HG02642 (cell line): ENCODE measurements at regions not wholly inside any gene's neighbourhood (a gene's known extent, or its start where the extent isn't known, plus 50 kb on each side); places are given as distances from the start of the nearest gene placed in this dataset.

Experiments used
- ATAC-seq: cut with Tn5 transposase; IDR thresholded peaks from one replicate; pipeline ENCODE4 v1.9.1; 2021; ENCODE audit warnings: mild to moderate bottlenecking; ENCODE audit not compliant: unreplicated experiment, poor library complexity

DNA sequence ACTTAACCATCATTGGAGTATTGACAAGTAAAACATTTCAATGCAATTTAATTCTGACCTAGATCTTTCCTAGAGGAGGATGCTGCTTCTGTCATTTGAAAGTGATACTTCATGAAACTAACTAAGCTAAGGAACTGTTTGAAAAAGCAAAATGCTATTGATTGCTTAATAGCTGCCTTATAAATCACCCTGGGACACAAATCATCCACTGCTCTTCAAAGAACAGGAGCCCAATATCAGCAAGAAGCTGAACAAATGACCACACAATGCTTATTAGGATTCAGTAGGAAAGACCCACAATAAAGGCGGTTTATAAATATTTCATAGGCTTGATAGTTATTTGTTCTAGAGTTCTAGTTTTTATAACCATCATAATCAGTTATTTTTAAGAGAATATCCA lies 216.3 kb downstream of the TEX36 start:
- ATAC-seq = no peak

- ATAC-seq = no peak
Observed at GRCh38 chr10:125462845-125463244, 220.1 kb downstream of the TEX36 start.

DNA sequence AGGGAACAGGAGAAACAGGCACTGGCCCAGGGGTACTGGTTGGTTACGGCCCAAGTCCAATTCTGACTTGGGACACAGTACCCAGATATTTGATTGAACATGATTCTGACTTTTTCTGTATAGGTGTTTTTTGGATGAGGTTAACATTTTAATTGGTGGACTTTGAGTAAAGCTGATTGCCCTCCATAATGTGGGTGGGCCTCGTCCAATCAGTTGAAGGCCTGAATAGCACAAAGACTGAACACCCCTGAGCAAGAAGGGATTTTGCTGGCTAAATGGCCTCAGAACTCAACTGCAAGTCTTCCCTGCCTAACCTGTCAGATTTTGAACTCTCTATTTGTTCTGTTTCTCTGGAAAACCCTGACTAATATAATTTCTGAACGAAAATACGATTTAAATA lies 222.6 kb downstream of the TEX36 start:
- no peak for ATAC-seq

DNA sequence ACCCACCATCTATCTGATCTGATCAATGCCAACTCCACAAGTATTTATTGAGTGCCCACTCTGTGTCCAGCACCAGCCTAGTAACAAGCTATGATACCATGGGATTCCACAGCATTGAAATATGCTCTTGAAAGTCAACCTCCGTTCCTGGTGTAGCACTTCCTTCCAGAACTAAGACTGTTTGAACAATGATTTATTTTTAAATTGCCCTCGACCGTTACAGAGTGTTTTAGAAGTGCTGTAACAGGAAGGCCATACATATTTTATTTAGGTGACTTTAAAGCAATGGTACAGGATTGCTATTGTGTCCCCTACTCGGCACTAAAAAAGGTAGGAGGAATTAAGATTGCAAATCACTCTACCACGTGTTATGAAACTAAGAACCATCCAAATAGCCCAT lies 225.6 kb downstream of the TEX36 start:
- ATAC-seq = no peak

DNA sequence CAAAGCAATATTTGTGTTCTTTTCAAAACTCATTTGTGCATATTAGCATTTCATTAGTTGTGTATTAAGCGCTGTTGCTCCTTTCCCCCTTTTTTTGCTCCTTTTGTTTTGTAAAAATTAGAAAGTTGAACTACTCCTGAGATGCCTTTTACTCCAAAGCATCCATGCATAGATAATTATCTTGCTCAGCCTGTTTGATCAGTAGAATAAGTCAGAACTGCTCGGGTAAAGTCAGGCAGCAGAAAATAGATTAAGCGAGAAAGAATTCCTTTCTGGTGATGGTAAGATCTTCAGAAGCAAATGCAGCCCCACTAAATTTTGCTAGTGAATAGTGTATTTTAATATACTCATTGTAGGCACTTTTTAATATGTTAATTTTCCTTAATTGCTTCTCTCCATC lies 227.1 kb downstream of the TEX36 start:
- ATAC-seq = no peak

GRCh38 chr10:125455431-125455830 lies 227.5 kb downstream of the TEX36 start:
- no peak for ATAC-seq

DNA sequence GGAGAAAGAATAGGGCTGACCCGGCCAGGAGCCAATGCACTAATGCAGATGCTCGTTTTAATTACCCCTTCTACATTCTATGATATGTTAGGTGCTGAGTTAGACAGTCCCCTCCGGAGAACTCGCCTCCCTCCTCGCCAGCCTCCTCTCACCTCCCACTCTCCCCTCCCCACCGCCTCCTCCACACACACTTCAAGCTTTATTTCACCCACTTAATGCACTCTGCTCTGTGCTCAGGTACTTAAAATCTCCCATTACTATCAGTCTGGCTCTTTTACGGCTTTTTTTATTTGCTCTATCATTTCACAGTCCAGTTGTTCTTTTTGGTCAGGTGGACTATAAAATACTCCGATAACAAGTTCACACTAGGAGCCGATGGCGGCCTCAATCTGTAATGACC lies 231.6 kb downstream of the TEX36 start:
- no peak for ATAC-seq

DNA sequence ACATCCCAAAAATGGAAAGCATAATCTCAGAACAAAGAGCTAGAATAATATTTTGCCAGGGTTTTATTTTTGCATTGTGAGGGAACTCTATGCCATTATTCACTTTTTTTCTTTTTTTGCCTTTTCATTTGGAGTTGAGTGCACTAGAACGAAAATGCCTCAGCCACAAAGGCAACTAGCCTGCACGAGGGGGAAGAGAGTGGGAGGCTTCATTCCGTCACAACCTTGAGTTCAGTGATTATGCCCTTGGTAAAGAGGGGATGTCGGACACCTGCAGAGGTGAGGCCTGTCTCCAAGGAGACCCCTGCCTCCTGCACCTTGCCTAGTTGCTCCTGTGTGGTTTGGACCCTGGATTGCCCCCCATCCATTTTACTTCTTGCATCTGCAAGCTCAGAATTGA lies 232.7 kb downstream of the TEX36 start:
- ATAC-seq = no peak

GRCh38 chr10:125449571-125449970 lies 233.4 kb downstream of the TEX36 start:
- no peak for ATAC-seq

DNA sequence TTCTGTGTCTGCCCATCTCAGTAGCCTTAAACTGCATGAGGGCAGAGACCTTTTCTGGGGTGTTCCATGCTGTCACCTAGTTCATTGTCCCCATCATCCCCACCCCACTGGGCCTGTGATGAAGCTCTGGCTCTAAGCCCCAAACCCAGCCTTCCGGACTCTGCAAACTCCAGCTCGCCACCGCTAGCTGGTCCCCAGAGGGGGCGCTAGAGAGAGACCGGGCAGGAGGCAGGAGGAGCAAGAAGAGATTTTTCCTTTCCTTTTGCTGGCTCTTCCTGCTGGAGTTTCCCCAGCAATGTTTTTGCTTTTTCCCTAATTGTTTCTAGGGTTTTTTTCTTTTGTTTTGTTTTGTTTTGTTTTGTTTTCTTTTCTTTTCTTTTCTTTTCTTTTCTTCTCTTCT lies 234.4 kb downstream of the TEX36 start:
- ATAC-seq = no peak

DNA sequence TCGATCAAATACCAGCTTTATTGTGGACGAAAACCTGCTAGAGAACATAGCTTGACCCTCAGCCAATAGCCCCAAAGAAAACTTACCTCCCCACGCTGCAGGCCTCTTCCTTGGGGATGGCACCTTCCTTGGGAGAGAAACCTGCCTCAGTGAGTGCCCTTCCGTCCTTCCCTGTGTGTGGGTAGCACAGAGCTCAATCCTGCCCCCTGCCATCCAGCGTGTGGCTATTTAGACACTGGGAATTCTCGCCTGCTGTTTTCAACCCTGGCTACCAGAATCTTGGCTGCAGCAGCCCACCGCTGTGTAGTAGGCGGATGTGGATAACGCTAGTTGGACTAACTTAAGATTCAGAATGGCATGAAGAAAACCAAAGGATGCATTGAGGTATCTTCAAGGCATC lies 238.2 kb downstream of the TEX36 start:
- ATAC-seq = no peak

GRCh38 chr10:125442856-125443540 lies 240.0 kb downstream of the TEX36 start:
- no peak for ATAC-seq

- ATAC-seq = no peak
Observed at GRCh38 chr10:125441151-125441550, 241.8 kb downstream of the TEX36 start.

GRCh38 chr10:125431149-125431548 lies 251.8 kb downstream of the TEX36 start:
- ATAC-seq = no peak

- no peak for ATAC-seq
Observed at GRCh38 chr10:125428054-125428453, 254.9 kb downstream of the TEX36 start.

DNA sequence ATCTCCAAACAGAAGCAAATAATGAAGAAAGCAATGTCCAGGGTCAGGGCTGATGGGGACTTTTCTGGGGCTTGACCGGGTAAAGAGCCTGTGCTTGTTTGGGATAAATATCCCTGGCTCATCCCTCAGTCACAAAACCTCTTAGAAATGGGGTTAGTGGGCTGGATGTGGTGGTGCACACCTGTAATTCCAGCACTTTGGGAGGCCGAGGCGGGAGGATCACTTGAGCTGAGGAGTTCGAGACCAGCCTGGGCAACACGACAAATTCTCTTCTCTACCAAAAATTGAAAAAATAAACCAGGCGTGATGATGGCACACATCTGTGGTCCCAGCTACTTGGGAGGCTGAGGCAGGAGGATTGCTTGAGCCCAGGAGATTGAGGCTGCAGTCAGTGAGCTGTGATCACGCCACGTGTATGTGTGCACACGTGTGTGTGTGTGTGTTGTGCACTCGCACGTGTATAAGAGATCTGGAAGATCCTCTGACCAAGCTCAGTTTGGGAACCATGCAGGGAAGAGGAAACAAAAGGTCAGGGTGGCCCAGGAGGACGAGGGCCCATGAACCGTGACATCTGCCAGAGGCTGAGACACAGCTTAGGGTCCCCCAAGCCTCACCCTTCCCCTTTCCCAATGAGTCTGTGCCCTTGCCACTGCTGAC lies 258.6 kb downstream of the TEX36 start:
- ATAC-seq = no peak

GRCh38 chr10:125423569-125423968 lies 259.4 kb downstream of the TEX36 start:
- no peak for ATAC-seq

DNA sequence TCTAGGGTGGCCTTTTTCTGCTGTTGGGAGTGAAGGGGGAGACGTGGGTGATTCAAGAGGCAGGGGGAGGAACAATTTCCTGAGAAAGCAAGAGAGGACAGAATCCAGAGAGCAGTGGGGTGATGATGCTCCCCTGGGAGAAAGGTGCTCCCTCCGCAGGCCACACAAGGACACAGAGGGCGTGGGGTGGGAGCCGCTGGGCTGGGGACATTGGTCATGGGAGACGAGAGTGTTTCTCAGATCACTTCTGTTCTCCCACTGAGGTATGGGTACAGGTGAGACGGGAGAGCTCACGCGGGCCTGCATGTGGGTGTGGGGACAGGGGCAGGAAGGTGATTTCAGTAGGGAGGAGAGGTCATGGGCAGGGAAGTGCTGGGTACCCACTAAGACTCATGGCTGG lies 259.5 kb upstream of the CTBP2 start:
- no peak for ATAC-seq

DNA sequence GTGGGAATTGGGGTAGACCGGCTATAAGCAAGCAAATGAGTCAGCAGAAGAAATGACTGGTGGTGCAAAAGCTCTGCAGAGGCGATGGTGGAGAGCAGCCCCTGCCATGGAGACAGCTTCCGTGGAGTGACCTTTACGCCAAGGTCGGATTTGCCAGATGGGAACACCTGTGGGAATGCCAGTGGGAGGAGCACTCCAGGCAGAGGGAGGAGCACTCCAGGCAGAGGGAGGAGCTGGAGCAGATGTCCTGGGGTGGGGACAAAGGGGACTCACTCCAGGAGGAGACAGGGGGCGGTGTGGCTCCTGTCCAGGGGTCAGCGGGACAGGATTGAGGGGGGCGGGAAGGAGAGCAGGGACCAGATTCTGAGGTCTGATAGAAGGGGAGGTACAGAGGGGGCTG lies 258.8 kb upstream of the CTBP2 start:
- no peak for ATAC-seq

DNA sequence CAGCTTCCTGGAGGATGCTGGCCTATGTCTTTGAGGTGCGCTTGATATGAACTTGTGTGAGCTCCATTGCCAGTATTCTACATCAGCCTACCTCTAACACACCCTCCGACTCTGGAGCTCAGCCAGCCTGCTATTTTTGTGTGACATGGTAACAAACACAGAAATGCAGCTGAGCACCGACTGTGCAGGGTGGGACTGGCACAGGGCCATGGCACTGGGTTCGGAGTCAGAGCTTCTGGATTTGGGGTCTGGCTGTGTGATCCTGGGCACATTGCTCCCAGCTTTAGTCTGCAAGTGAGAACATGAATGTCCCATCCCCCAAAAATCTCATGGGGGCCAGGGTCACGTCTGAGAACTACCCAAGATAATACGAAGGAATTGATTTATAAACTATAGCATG lies 257.2 kb upstream of the CTBP2 start:
- no peak for ATAC-seq

DNA sequence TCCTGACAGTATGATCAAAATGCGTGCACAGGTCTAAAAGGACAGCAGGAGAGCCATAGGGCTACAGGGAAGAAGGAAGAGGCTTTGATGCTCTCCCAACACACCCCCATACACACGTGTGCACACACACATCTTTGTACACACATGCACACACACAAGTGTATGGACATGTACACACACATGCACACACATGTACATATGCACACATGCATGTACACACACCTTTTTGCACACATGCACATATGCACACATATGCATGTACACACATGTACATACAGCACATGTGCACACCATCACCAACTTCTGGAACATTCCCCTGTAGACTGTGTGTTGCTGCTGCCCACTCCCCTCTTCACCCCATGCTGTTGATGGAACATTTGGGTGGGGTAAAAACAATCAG lies 255.6 kb upstream of the CTBP2 start:
- ATAC-seq = no peak

DNA sequence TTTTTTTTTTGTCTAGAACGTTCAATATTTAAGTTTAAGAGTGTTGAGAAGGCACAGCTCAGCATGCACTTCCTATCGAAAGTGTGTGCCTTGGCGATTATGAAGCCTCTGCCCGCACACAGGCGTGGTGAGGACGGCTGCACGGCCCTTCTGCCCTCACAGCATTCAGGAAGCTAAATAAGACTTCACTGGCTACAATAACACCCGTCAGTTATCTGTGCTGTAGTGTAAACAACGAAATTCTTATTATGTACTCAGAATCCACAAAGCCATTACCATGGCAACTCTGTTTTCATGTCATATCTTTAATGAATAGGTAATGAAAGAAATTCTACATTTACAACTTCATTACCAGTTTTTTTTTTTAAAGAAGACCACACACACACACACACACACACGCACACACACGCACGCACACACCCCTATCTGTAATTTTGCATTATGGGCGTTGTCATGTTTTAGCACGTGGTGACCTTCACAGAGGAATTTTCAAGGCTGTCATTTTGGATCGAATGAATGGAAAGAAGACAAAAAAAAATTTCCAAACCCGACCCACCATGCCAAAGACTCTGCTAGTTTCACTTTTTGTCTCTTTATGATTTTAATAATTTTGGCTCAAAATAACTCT lies 254.8 kb upstream of the CTBP2 start:
- ATAC-seq = no peak
